ENCODE measurements at regions not wholly inside any gene's neighbourhood (a gene's known extent, or its start where the extent isn't known, plus 50 kb on each side); places are given as distances from the start of the nearest gene placed in this dataset.

- DNase-seq = no peak
- intact Hi-C loops (cut with DNase I) = no loop called here
- H3K27me3 ChIP-seq = no peaks in the 10 kb centered on the region
- H3K36me3 ChIP-seq = no peaks in the 10 kb centered on the region
- no peaks in the 10 kb centered on the region for H3K4me1 ChIP-seq
- H3K9me3 ChIP-seq = no peaks in the 10 kb centered on the region
- 74 to 78% methylated on average over 6 of the region's 6 CpGs for WGBS, 2 donors
- no peak for TF ChIP-seq CTCF (IDR thresholded peaks at IDR 0.05)
- H3K4me3 ChIP-seq = no peak overlapping the region
- no peak for FAIRE-seq
- peak in 3 of 4 donors; percentile 29 to 46 (median 44) for ATAC-seq
- no peak overlapping the region for H3K27ac ChIP-seq
These were observed 313.7 kb downstream of the CYP26B1 start for GRCh38 chr2:71833855-71834560.

- FAIRE-seq (no peak), ATAC-seq (no peak), DNase-seq (no peak)
- Histone ChIP-seq H3K27me3 (no peaks in the 10 kb centered on the region), H3K36me3 (no peaks in the 10 kb centered on the region), H3K9me3 (no peaks in the 10 kb centered on the region), H3K4me1 (no peaks in the 10 kb centered on the region), H3K4me3 (no peak overlapping the region), H3K27ac (no peak overlapping the region)
- no peak for TF ChIP-seq CTCF (IDR thresholded peaks at IDR 0.05)
- intact Hi-C loops (cut with DNase I) = no loop called here
- 85 to 100% methylated on average over 4 of the region's 4 CpGs for WGBS, 2 donors
These were observed 314.4 kb downstream of the CYP26B1 start for GRCh38 chr2:71833272-71833671.

GRCh38 chr2:71832844-71833243 is 314.8 kb downstream of the CYP26B1 start:
- TF ChIP-seq CTCF (IDR thresholded peaks at IDR 0.05) = no peak
- Histone ChIP-seq H3K36me3 (no peaks in the 10 kb centered on the region), H3K9me3 (no peaks in the 10 kb centered on the region), H3K4me1 (no peaks in the 10 kb centered on the region), H3K27ac (no peak overlapping the region), H3K27me3 (no peaks in the 10 kb centered on the region), H3K4me3 (no peak overlapping the region)
- intact Hi-C loops (cut with DNase I) = no loop called here
- no peak for FAIRE-seq
- no peak for DNase-seq
- no peak for ATAC-seq
- 91 to 96% methylated on average over 4 of the region's 4 CpGs for WGBS, 2 donors

GRCh38 chr2:71832388-71832787 is 315.3 kb downstream of the CYP26B1 start:
- TF ChIP-seq CTCF (IDR thresholded peaks at IDR 0.05) = no peak
- H3K27me3 ChIP-seq = no peaks in the 10 kb centered on the region
- H3K4me1 ChIP-seq = no peaks in the 10 kb centered on the region
- FAIRE-seq (no peak), DNase-seq (no peak), ATAC-seq (no peak)
- intact Hi-C loops (cut with DNase I) = no loop called here
- H3K36me3 ChIP-seq = no peaks in the 10 kb centered on the region
- no peaks in the 10 kb centered on the region for H3K9me3 ChIP-seq
- no peak overlapping the region for H3K4me3 ChIP-seq
- no peak overlapping the region for H3K27ac ChIP-seq
- WGBS, 2 donors = 83 to 86% methylated on average over 1 of the region's 1 CpG

GRCh38 chr2:71831193-71831577 is 316.5 kb downstream of the CYP26B1 start:
- H3K36me3 ChIP-seq = no peaks in the 10 kb centered on the region
- no peaks in the 10 kb centered on the region for H3K27me3 ChIP-seq
- H3K4me3 ChIP-seq = no peak overlapping the region
- no peak for TF ChIP-seq CTCF (IDR thresholded peaks at IDR 0.05)
- H3K27ac ChIP-seq = no peak overlapping the region
- ATAC-seq = peak in 3 of 4 donors; percentile 41 to 58 (median 51)
- H3K9me3 ChIP-seq = no peaks in the 10 kb centered on the region
- no peaks in the 10 kb centered on the region for H3K4me1 ChIP-seq
- intact Hi-C loops (cut with DNase I) = no loop called here
- WGBS, 2 donors = 50 to 60% methylated on average over 7 of the region's 7 CpGs
- DNase-seq = no peak
- FAIRE-seq = no peak
